ENCODE measurements at regions not wholly inside any gene's neighbourhood (a gene's known extent, or its start where the extent isn't known, plus 50 kb on each side); places are given as distances from the start of the nearest gene placed in this dataset.

DNA sequence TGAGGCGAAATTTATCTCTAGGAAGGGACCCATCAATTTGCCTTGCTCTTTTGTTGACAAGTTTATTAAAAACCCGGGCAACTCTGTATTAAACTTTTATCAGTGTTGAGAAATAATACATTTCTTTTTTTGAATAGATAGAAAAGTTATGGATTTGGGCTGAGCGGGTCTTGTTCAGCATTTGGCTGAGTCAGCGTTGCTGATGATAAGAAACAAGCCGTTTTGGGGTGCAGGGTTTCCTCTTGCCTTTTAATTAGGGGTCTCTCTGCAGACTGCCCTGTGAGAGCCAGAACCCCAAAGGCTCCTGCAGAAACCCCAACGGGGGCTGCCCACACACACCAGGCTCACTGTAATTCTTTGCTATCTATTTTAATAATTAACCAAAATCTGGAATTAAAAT lies 82.1 kb upstream of the SLCO4A1 start:
- intact Hi-C loops (cut with DNase I), result no loop called here
- DNase-seq, result no peak

DNA sequence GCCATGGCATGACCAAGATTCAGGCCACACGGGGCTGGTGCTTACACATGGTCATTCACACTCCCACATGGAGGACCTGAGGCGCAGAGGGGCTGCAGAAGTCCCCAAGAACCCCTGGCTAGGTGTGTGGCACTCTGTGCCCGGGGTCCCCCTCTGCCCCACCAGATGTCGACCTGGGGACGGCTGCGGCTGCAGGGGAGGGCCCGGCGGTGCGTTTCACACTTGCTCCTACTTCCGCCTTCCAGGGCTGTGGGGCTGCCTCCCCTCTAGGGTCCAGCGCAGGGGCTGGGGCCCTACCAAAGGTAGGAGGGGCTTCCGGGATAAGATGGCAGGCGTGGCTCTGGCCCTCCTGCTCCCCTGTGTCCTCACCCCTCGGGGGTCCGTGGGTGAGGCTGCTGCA lies 81.1 kb upstream of the SLCO4A1 start:
- DNase-seq, result no peak
- intact Hi-C loops (cut with DNase I), result no loop called here

DNA sequence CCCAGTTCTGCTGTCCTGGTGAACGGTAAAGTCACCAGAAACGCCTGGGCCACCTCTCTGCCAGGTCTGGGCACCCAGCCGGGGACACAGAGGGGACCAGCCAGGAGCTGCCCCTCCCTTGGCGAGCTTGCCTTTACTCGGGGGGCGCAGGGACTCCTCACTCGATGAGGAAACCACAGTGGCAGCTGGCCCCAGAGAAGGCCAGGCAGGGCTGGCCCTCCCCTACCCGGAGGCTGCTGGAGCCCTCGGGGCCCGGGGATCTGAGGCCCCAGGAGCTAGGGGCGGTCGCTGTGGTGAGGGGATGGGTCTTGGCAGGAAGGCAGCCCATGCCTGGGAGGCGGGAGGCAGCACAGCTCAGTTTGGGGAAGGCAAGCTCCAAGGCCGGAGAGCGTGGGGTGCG lies 80.4 kb upstream of the SLCO4A1 start:
- no peak for DNase-seq
- intact Hi-C loops (cut with DNase I), result no loop called here

DNA sequence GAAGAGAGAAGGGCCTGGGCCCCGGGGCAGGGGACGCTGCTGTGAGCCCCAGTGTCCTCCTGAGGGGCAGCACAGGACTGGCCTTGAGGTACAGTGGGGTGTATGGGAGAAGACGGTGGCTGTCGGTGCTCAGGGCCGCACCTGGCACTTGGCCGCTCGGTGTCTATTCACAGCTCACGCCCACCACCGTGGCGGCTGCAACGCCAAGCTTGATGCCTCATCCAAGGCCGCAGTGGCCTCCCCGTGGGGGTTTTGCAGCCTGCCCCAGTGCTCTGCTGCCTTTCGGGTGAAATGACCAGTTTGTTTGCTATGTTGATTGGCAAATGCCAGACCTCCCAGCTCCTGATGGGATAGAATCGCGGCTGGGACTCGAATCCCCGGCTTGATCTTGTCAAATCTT lies 79.5 kb upstream of the SLCO4A1 start:
- intact Hi-C loops (cut with DNase I), result no loop called here

DNA sequence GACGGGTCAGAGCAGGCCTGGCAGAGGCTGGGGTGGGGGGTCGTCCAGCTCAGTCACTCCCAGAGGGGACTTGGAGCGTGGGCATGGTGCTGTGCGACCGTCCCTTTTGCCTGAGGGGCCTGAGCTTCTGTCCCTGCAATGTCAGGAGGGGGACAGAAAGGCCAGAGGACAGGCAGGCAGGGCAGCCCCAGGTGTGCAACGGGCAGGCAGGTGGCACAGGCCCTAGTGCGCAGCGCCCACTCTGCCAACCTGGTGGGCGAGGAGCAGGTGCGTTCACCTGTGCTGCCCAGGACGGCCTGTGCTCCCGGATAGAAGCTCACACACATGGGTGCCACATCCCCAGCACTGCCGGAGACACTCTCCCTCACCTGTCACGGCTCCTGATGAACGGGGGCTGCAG lies 78.7 kb upstream of the SLCO4A1 start:
- intact Hi-C loops (cut with DNase I), result no loop called here
- no peak for DNase-seq

More for the DNA sequence above, 79.5 kb upstream of the SLCO4A1 start:
- DNase-seq, result no peak

DNA sequence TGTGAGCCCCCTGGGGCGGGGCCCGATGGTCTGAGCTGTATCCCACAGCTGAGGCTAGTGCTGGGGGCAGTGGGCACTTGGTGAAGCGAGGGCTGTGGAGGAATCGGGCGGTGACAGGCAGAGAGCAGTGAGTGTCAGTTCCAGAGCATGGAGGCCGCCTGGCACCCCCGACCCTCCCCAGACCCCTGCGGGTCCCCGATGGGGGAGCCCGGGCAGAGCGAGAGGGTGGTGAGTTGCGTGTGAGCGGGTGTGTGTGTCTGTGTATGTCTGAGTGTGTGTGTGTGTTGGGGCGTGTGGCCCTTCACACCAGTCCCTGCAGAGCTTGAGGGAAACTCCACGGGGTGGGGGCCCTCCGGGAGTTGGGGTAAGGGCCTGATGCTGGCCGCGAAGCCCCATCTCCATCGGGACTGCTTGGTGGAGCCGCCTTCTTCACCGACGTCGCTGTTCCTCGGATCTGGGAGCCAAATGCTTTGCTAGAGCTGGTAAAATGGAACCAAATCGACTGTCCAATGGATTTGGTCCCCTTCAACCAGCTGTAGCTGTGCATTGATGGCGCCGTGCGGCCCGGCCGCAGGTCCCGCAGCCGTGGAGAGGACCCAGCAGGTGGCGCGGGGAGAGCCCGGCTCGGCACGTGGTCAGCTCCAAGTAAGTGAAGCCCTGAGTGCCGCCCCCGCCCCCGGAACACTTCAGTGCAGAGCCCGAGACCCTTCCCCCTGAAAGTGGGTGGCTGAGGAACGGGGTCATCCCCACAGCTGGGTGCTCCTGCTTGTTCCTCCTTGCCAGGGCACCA lies 77.7 kb upstream of the SLCO4A1 start:
- DNase-seq, result no peak
- intact Hi-C loops (cut with DNase I), result no loop called here

DNA sequence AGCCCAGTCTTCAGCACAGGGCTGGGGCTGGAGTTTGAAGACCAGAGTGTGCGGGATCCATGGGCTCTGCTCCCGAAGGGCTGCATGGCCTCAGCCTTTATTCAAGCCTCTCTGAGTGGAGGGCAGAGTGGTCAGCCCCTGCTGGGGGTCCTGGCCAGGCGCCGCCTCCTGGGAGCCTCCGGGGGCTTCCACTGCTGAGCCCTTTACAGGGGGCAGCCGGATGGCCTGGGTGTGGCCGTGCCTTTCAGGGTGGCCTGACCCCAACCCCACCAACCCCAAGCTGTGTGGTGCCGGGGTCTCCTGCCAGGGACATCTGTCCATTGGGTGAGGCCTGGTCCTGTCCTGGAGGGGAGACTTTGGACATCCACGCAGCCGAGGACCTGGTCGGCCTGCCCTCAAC lies 76.0 kb upstream of the SLCO4A1 start:
- no peak for DNase-seq
- intact Hi-C loops (cut with DNase I), result no loop called here

DNA sequence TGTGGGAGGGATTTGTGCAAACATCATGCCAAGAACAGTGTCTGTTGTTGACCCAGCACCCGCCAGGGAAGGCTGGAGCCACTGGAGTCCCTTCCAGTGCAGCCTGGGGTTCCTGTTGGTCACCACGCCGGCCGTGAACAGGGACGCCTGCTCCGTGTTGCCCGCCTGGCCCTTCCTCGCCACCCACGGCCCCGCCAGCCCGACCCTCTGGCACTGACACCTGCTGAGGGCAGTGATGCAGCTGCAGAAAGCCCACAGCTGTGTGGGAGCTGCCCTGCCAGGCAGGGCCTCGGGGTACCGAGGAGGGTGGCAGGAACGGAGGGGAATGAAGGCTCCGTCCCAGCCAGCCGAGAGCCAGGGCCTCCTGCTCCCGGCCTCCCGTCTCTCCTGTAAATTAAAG lies 75.5 kb upstream of the SLCO4A1 start:
- intact Hi-C loops (cut with DNase I), result no loop called here

DNA sequence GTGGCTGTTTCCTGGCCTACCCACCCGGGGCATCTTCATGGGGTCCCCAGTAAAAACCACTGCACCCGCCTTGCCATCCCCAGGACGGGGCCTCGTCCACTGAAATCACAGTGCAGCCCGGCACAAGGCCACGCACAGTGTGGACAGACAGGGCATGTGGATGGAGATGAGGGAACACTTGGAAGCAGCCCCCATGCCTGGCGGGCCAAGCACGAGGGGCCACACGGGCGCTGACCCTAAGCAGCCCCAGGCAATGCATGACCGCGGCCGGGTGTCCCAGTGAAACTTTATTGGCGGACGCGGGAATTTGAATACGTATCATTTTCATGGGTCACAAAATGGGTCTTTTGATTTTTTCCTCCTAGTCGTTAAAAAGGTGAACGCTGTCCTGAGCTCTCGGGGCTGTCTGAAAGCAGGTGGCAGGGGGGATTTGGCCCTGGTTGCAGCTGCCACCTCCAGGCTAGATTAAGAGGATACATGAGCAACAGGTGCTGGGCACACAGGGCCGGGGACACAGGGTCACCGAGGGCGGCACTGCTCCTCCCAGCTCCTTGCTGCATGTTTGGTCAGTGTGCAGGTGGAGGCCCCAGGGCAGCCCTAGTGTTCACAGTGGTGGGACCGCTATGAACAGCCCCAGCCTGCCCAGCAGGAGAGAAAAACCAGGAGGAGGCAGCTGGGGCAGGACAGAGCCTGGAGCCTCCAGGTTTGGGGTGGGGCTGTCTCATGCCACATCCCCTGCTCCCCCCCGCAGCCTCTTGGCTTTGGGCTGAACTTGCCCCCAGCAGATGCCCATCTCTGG lies 74.9 kb upstream of the SLCO4A1 start:
- intact Hi-C loops (cut with DNase I), result no loop called here
- no peak for DNase-seq

More for the DNA sequence above, 75.5 kb upstream of the SLCO4A1 start:
- no peak for DNase-seq

DNA sequence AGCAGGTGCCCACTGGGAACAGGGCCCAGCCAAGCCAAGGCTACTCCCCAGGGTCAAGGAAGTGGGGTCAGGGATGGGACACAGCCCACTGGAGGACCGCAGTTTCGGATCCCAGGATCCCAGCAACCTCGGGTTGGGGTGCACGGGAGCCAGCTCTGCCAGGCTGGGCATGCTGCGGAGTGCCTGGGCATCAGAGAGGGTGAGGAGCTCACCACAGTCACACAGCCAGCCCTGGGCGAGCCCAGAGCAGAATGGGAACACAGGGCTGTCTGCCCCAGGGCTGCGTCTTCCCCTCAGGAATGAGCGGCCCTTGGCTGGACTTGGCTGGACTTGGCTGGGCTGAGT lies 74.3 kb upstream of the SLCO4A1 start:
- DNase-seq, result no peak
- intact Hi-C loops (cut with DNase I), result no loop called here

DNA sequence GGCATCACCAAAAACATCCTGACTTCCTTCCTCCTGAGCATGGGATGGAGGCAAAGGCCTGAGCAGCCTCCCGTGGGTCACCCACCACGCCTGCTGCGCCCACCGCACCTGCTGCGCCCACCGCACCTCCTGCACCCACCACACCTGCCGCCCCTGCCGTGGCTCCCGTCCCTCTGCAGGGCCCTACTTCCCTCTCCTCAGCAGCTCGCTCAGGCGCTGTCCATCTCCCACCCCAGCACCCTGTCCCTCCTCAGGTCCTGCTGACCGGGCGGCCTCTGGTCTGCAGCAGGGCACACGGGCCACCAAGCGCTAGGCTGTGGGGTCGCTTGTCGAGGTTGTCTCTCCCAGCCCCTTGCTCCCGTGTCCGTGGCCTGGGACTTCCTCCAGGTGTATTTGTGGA lies 72.7 kb upstream of the SLCO4A1 start:
- DNase-seq, result no peak
- intact Hi-C loops (cut with DNase I), result no loop called here

DNA sequence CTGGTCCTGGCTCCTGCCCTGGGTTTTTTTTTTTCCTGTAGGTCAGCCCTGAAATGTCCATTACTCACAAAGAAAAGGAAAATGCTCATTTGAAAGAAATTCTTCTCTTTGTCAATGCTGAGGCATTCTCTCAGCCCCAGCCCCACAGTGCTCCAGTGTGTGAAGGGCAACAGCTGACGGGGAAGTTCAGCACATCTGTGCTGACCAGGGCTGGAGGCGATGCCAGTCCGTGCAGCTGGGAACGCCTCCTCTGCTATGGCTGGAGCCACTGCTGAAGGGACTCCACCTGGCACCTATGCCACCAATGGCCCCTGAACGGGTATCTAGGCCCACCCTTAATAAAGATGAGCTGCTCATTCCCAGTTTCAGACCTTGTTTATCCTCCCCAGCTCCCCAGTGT lies 71.9 kb upstream of the SLCO4A1 start:
- intact Hi-C loops (cut with DNase I), result no loop called here
- no peak for DNase-seq

DNA sequence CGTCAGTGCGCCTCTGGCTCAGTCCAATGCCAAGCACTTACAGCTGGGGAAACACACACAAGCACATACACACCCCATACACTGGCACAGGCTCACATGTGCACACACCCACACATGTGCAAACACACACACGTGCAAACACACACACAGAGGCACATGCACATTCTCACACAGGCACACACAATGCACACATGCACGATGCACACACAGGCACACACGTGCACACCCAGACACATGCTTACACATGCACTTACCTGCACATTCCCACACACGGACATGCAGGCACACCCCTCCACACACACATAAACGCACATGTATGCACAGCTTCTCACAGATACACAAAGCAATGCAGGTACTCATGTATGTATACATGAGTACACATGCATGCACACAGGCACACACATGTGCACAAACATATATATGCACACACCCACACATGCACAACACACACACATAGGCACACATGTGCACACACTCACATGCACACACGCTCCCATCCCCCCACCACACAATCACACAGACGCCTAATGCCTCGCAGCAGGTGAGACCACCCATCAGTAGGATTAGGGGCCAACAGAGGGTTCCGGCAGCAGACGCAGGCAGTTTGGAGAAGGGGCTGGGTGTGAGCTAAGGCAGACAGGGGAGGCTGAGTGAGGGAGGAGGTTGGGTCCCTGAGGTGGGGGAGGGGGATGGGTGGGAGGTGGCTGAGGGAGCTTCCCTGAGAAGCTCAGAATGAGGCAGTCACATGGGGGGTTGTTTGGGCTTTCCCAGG lies 71.2 kb upstream of the SLCO4A1 start:
- DNase-seq, result no peak
- intact Hi-C loops (cut with DNase I), result no loop called here

DNA sequence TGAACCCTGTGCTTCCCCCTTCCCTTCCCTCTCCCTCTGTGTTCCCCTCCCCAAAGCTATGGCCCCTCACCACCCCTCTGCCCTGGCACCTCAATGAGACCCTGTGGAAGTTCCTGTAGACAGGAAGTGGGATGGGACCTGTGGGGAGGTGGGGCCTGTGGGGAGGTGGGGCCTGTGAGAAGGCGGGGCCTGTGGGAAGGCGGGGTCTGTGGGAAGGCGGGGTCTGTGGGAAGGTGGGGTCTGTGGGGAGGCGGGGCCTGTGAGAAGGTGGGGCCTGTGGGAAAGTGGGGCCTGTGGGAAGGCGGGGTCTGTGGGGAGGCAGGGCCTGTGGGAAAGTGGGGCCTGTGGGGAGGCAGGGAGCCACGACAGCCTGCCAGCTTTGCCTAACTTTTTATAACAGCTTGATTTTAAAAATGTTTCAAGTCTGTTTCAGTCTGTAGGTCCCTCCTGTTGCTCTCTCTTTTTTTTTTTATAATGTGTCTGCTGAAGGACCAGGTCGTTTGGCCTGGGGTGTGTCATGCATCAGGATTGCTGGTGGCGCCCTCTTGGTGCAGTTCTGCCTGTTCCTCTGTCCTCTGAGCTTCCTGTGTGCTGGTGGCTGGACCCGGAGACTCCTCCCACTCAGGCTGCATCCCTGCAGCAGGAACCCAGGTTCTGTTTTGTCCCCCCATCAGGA lies 70.5 kb upstream of the SLCO4A1 start:
- intact Hi-C loops (cut with DNase I), result no loop called here
- no peak for DNase-seq

DNA sequence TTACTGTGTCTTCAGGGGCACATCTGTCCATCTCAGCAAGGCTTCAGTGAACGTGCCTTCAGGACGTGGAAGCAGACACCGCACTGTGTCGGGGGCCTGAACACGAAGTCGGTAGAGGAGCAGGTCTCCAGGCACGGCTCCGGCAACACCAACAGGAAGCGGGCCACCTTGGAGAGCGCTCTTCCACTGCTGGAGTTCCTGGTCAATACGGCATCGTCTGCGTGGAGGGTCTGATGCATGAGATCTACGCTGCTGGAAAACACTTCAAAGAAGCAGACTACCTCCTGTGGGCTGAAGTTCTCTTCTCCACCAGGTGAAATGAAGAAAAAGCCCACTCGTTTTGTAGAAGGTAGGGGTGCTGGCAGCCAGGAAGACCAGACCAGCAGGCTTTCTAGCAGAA lies 69.3 kb upstream of the SLCO4A1 start:
- no peak for DNase-seq
- intact Hi-C loops (cut with DNase I), result no loop called here

DNA sequence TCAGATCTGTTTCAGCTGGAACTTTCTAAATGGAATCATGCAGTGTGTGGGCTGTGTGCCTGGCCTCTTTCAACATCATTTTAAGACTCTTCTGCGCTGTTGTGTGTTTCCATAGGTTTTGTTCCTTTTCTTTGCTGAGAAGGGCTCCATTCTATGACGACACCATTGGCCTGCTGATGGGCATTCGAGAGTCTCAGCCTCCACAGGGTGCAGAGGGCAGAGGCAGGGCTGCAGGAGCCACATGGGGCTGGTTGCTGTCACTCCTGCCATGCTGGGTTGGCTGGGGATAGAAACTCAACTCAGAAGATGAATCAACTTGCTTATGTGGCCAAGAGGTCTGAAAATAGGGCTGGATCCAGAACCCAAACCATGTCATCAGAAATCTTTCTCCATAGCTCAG lies 68.5 kb upstream of the SLCO4A1 start:
- DNase-seq, result no peak
- intact Hi-C loops (cut with DNase I), result no loop called here

DNA sequence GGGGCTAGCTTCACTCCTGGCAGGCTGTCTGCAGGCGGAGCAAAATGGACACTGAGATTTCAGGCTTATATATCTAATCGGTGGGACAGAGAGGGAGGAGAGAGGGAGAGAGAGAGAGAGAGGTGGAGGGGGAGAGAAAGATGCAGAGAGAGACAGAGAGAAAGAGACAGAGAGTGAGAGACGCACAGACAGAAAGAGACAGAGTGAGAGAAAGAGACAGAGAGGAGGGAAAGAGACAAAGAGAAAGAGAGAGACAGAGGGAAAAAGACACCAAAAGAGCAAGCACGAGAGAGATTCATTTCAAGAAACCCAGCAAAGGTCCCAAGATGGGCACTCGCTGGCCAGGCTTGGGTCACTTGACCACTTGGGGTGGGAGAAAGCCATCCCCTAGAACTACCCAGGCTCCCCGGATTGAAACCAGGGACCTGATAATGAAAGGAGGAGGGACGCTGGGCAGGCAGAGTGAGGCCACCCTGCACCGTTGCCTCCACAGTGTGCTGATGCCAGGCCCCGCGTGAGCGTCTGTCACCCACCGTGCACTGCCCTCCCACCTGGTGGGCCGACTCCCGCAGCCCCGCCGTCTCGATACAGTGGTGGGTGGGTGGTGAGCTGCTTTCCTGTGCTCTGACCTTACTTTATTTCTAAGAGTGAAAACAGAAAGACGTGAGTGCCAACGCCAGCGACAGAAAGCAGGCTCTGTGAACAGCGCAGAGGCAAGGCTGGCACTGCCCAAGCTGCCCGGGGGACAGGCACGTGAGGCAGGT lies 67.9 kb upstream of the SLCO4A1 start:
- DNase-seq, result no peak
- intact Hi-C loops (cut with DNase I), result no loop called here

DNA sequence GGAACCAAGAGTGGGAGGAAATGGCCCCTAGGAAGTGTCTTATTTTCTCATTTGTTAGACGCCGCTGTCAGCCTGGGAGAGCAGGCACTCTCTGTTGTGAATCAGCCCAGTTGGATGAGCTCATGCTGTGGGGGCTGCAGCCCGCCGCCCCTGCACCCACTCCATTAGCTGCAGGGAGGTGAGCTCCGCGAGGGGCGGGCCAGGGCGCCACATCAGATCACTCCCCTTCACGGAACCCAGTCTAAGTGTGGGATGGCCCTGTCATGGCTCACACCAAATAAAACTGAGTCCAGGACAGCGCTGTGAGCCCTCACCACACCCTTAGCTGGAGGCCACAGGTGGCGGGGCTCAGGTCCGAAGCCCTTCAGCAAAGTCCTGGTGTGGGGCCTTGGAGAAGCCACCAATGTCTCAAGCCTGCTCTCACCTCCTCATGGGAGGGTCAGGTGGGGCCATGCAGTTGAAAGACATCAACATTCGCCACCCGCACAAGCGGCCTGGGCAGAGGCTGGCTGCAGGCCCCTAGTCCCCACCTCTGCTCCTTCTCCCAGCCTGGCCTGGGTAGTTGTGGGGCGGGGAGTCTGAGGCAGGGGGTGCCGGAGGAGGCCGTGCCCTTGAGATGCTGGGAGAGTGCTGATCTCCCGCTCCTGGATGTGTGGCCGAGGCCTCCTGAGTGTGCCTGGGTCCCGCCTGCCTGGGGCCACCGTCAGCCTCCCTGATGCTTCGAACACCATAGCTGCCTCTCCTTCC lies 66.2 kb upstream of the SLCO4A1 start:
- no peak for DNase-seq

DNA sequence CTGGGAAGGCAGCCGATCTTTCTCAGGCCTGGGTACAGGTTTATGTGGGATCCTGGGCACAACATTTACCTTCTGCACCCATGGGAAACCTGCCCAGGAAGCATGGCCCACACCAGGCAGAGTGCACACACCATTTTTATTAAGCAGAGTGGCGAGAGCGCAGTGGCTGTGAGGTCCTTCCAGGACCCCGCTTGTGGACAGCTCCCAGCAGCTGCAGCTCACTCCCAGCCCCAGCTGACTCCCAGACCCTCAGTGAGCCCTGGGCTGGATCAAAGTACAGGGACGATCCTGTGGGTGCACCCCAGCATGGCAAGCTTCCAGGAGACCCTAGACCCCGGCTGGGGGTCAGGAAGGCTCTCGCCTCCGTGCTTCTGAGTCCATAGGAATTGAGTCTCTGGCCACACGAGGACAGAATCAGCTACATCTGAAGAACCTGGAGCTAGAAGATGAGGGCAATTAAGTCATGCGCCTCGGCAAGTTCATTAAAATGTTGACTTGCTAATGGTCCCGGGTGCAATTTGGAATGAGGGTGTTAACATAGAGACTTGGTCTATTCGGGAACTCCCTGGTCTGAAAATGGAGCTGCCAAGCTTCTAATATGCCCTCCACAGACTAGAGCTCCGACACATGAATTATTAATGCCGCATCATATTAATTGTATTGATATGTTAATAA lies 65.4 kb upstream of the SLCO4A1 start:
- DNase-seq, result no peak
- intact Hi-C loops (cut with DNase I), result no loop called here

More for the DNA sequence above, 66.2 kb upstream of the SLCO4A1 start:
- intact Hi-C loops (cut with DNase I), result no loop called here
